ENCODE measurements at regions not wholly inside any gene's neighbourhood (a gene's known extent, or its start where the extent isn't known, plus 50 kb on each side); places are given as distances from the start of the nearest gene placed in this dataset.

DNA sequence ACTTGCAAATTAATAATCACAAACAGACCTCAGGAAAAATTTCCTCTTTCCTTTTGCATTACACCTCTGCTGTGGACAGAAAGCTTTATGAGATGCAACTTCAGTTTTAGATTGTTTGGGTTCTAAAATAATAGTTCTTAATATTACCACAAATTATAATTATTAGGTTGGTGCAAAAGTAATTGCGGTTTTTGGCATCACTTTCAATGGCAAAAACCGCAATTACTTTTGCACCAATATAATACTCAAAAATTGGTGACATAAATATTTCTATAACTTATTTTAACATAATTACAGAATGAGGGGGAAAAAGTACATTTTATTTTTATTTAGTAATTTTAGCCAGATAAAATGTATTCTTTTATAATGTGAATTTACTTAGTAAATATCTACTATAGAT lies 804.4 kb upstream of the FAM98A start:
- Histone ChIP-seq H3K27me3 (no peaks in the 10 kb centered on the region), H3K9me3 (no peaks in the 10 kb centered on the region), H3K4me3 (no peak overlapping the region), H3K27ac (no peak overlapping the region), H3K4me1 (no peaks in the 10 kb centered on the region), H3K36me3 (replicated peaks in 1 of 2; ENCODE audit: insufficient read depth in 1 of 2, low read depth in 2 of 2) (no peaks in the 10 kb centered on the region)
- ATAC-seq (no peak), DNase-seq (no peak)
- no peak for TF ChIP-seq POLR2A (IDR thresholded peaks at IDR 0.05)
- TF ChIP-seq CTCF (IDR thresholded peaks at IDR 0.05), result no peak
- WGBS, 2 donors, result 90 to 94% methylated on average over 2 of the region's 2 CpGs
- intact Hi-C loops (cut with DNase I), result no loop called here

GRCh38 chr2:34402376-34402775 lies 803.3 kb upstream of the FAM98A start:
- DNase-seq, result no peak
- 75 to 82% methylated on average over 3 of the region's 3 CpGs for WGBS, 2 donors
- ATAC-seq, result no peak
- no peaks in the 10 kb centered on the region for H3K4me1 ChIP-seq
- H3K4me3 ChIP-seq, result no peak overlapping the region
- intact Hi-C loops (cut with DNase I), result no loop called here
- H3K36me3 ChIP-seq (replicated peaks in 1 of 2; ENCODE audit: insufficient read depth in 1 of 2, low read depth in 2 of 2), result no peaks in the 10 kb centered on the region
- no peaks in the 10 kb centered on the region for H3K27me3 ChIP-seq
- H3K9me3 ChIP-seq, result no peaks in the 10 kb centered on the region
- H3K27ac ChIP-seq, result no peak overlapping the region
- TF ChIP-seq CTCF (IDR thresholded peaks at IDR 0.05) (no peak), POLR2A (IDR thresholded peaks at IDR 0.05) (no peak)

- 90 to 97% methylated on average over 5 of the region's 5 CpGs for WGBS, 2 donors
- ATAC-seq, result no peak
- intact Hi-C loops (cut with DNase I), result no loop called here
Observed at GRCh38 chr2:34401186-34401585, 802.1 kb upstream of the FAM98A start.

DNA sequence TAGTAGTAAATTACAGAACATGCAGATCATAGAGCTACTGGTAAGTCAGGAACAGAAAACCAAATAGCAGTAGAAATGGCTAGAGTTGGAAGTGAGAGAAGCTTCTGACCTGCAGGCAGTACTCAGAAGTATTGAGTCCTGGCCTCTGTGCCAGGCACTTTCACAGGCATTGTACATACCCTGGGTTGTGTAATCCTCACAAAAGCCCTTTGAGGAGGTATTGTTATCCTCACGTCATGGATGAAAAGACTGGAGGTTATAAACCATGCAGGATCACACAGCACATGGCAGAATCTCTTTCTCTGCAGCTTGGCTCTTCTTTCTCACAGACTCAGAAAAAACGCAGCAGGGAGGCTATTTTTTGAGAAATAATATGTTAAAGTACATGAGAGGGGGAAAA lies 789.3 kb upstream of the FAM98A start:
- DNase-seq (no peak), ATAC-seq (no peak)
- Histone ChIP-seq H3K4me3 (no peak overlapping the region), H3K9me3 (no peaks in the 10 kb centered on the region), H3K36me3 (replicated peaks in 1 of 2; ENCODE audit: insufficient read depth in 1 of 2, low read depth in 2 of 2) (no peaks in the 10 kb centered on the region), H3K27ac (no peak overlapping the region), H3K4me1 (peaks cover 7% of the 10 kb centered on the region), H3K27me3 (no peaks in the 10 kb centered on the region)
- intact Hi-C loops (cut with DNase I), result no loop called here
- WGBS, 2 donors, result 70 to 79% methylated on average over 2 of the region's 2 CpGs
- no peak for TF ChIP-seq CTCF (IDR thresholded peaks at IDR 0.05)
- no peak for TF ChIP-seq POLR2A (IDR thresholded peaks at IDR 0.05)

More at GRCh38 chr2:34401186-34401585, 802.1 kb upstream of the FAM98A start:
- Histone ChIP-seq H3K27me3 (no peaks in the 10 kb centered on the region), H3K36me3 (replicated peaks in 1 of 2; ENCODE audit: insufficient read depth in 1 of 2, low read depth in 2 of 2) (no peaks in the 10 kb centered on the region), H3K4me1 (no peaks in the 10 kb centered on the region), H3K9me3 (no peaks in the 10 kb centered on the region), H3K4me3 (no peak overlapping the region), H3K27ac (no peak overlapping the region)
- no peak for TF ChIP-seq POLR2A (IDR thresholded peaks at IDR 0.05)
- no peak for TF ChIP-seq CTCF (IDR thresholded peaks at IDR 0.05)
- no peak for DNase-seq

DNA sequence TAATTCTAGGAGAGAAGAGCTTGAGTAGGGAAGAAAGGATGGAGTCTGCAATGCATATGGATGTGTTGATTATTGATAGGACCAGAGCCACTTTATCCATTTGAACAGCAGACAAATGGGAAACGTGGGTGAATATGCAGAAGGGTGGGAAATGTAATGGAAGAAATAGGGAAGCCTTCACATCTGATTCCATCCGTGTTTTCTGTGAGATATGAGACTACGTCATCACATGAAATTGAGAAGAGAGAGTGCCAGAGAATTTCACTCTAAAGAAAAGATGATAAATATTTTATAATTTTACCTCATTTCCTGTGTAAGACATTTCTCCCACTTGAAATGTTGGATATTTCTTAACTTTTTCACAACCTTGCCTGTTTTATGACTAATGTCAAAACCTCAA lies 788.4 kb upstream of the FAM98A start:
- ATAC-seq, result no peak
- 77 to 81% methylated on average over 3 of the region's 3 CpGs for WGBS, 2 donors

More for the DNA sequence above, 788.4 kb upstream of the FAM98A start:
- Histone ChIP-seq H3K27me3 (no peaks in the 10 kb centered on the region), H3K27ac (no peak overlapping the region), H3K9me3 (no peaks in the 10 kb centered on the region), H3K4me3 (no peak overlapping the region), H3K4me1 (peaks cover 7% of the 10 kb centered on the region), H3K36me3 (replicated peaks in 1 of 2; ENCODE audit: insufficient read depth in 1 of 2, low read depth in 2 of 2) (no peaks in the 10 kb centered on the region)
- TF ChIP-seq CTCF (IDR thresholded peaks at IDR 0.05), result no peak
- TF ChIP-seq POLR2A (IDR thresholded peaks at IDR 0.05), result no peak
- no peak for DNase-seq
- intact Hi-C loops (cut with DNase I), result no loop called here
